ENCODE measurements at regions not wholly inside any gene's neighbourhood (a gene's known extent, or its start where the extent isn't known, plus 50 kb on each side); places are given as distances from the start of the nearest gene placed in this dataset.

DNA sequence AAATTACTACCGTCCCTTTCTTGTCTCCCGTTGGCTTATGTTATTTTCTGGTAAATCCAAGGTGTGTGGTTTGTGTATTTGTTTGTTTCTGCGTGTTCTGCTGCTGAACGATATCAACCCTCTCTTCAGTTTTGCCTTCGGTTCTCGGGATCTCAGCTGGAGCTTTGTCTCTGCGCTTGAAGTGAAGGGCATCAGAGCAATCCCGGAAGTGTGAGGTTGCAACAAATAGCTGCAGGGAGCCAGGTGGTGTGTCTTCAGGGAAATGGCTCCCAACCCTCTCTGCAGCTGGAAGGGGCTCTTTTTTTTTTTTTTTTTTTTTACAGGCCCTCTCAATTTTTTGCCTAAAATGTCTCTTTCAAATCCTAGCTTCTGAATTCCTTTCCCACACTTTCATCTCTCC lies 116.4 kb upstream of the RGMA start:
- no peak for DNase-seq (ENCODE audit: low spot score)

DNA sequence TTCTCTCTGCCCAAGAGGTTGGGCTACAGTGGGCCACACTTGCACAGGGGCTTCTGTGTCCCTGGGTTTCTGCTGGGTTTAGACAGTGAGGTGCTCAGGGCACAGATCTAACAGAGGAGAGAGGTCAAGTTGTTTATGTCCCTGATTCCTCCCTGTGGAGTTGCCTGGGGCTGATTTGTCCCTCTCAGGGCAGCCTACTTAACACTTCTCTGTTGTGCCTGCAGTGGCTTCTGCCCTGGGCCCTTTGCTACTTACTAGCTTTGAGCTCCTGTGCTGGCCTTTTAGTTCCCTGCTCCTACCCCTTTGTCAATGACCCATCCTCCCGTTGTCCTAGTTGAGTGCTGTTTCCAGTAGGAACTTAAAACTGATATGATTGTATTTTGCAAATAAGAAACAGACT lies 114.0 kb upstream of the RGMA start:
- DNase-seq (ENCODE audit: low spot score): no peak

DNA sequence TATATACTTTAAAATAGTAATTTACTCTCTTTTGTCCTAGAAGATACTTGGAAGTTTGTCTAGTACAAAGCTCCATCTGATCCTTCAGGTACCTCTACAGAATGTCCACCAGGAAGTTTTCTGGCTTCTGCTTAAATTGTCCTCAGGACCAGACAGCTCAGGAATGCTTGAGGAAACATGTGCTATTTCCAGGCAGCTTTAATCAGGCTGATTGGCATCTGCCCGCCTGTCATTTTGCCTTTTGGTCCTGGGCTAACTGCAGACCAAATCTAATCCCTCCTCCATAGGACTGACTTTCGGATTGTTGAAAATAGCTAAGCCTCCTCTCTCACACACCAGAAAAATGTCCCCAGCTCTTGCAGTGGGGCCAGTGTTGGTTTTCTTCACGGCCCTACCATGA lies 113.4 kb upstream of the RGMA start:
- no peak for DNase-seq (ENCODE audit: low spot score)

DNA sequence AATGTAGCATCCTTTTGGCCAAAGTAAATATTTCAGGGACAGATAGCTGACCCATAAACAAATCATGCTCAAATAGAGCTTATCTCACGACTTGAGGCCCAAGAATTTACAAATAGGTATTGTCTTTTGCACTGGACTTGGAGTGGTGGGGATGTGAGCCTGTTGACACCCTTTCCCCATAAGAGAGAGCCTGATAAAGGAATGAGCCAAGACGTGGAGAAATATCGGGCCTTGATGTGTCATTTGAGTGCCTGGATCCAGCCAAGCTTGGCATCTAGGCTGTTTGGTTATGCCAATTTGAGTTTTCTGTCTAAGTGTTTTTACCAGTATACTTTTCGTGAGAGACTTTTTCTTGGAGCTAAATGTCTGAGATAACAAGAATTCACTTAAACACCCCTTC lies 112.9 kb upstream of the RGMA start:
- no peak for DNase-seq (ENCODE audit: low spot score)

DNA sequence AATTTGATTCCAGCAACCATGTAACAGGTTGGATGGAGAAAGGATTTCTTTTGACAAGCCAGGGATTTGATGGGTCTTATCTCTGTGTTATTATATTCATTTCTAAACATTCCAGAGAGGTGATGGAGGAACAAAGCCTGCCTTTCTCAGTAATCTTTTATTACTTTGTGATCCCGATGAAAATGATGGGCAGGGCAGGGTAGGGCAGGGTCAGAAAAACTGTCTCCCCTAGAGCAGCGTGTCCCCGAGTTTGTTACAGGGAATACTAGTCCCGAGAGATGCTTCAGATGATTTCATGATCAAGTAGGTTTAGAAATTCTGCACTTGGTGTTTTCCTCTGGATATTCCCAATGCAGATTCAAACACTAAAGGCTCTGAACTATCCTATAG lies 111.8 kb upstream of the RGMA start:
- no peak for DNase-seq (ENCODE audit: low spot score)

DNA sequence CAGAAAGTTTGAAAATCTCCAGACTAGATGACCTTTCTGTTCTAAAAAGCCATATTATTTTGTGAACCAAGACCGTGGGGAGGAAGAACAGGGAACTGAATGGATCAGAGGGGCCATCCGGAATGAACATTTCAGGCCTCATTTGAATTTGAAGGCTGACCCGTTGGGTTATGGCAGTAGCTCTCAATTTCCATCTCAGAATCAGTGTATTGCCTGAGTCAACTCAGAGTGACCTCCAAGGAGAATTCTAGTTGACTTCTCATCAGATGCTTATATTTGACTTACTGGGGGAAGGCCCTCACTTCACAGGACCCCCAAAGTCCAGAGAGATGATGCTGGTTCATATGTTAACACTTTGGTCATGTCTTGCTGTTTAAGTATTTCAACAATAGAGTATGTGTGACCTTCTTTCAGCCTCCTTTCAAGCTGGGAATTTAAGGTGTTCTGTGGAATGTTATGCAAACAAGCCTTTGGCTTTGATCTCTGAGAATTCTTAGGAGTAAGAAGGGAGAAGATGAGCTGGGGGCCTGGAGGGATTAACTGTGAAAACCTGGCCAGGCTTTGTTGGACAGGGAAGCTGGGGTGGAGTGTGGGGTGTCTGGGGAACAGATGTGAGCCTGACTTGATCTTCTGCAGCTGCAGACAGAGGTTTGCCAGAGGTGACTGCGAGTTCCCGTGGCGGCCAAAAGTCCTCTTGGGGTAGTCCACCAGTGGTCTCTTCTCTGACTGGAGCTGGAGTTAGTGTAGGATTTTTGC lies 111.2 kb upstream of the RGMA start:
- DNase-seq (ENCODE audit: low spot score): no peak

DNA sequence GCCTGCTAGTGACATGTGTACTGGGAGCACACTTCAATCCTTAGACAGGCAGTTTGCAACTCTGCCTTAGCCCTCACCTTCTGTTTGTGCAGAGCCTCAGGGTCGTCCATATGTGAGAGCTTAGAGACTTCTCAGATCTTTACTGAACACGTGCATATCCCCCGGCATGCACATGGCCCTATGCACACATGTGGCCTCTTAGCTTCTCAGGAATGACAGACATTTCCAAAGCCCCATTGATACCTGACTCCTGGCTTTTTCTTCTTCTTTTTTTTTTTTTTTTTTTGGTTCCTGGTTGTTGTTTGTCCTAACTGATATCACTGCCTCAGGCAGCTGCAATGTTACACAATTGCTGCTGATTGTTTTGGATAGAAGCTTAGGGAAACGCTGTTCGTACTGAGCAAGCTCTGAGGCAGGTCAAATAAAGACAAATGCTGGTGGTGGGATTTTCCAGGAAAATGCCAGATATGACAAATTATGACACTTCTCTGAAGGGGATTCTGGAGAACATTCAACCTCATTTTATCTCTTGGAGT lies 107.2 kb upstream of the RGMA start:
- DNase-seq (ENCODE audit: low spot score): no peak

DNA sequence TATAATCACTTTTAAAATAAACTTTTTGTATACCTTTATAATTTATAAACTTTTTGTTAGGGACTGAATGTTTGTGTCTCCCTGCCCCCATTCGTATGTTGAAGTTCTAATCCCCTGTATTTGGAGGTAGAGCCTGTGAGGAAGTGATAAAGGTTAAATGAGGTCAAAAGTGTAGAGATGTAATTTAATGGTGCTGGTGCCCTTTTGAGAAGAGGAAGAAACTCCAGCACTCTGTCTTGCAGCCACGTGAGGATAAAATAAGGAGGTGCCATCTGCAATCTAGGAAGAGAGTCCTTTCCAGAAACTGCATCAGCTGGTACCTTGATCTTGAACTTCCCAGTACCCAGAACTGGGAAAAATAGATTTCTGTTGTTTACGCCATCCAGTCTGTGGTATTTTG lies 106.1 kb upstream of the RGMA start:
- DNase-seq (ENCODE audit: low spot score): no peak

DNA sequence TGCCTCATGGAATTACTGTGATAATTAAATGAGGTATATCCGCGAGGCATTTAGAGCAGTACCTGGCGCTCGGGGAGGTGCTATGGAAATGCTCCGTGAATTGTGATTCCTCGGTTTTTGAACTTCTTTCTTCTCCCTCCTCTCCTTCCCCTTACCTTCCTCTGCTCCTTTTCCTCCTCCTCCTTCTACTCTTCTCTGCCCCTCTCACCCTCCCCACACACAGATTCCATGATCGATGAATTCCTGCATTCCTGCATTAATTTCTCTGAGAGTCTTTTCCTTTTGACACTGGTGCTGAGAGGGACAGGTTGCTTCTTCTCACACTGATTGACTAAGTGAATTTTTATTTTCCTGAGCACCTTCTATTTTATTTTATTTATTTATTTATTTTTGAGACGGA lies 101.2 kb upstream of the RGMA start:
- DNase-seq (ENCODE audit: low spot score): no peak

DNA sequence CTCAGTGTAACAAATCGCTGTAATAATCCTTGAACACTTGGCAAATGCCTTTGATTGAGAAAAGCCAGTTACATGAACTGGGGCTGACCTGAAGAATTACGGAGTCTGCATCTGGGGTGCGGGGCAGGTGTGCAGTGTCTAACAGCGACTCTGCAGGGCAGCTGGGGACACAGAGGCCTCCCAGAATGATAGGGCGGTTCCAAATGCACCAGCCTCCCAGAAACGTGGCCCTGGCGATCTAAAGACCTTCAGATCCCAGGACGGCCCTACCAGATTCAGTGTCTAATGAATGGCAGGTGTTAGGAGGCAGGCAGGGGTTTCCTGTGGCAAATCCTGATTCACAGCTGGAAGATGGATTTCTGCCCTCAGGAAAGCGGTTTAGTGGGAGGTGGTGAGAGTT lies 100.5 kb upstream of the RGMA start:
- DNase-seq (ENCODE audit: low spot score): no peak

DNA sequence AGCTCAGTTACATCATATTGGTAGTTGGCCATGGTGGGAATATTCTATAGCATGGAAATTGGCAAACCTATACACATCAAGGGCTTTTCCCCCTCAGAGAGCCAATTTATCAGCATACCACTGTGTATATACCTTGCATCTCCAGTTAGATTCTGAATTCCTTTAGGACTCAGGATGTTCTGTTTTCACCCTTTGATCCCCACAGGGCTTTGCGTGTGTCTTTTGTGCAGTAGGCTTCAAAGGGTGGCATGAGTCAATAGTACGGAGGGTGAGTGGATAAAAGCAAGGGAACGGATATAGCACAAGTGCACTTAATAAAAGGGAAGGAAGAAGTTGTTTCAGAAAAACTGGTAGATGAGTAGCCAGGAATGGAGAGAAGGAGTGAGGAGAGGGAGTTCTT lies 99.2 kb upstream of the RGMA start:
- no peak for DNase-seq (ENCODE audit: low spot score)

DNA sequence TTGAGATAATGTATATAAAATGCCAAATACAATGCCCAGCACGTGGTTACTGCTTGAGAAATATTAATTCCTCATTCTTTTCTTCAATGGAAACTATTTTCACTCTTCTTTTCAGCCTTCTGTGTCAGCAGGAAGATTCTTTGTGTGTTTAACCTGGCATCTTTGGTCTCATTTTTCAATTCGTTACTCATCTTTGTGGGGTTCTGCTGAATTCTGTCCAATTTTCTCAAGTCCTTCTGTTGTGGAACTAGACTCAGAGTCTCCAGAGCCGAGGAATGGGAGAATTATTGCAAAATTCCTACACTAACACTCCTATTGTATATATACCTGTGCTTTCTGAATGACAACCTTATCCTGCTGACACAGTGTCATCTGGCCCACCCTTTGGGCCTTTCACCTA lies 96.8 kb upstream of the RGMA start:
- no peak for DNase-seq (ENCODE audit: low spot score)

DNA sequence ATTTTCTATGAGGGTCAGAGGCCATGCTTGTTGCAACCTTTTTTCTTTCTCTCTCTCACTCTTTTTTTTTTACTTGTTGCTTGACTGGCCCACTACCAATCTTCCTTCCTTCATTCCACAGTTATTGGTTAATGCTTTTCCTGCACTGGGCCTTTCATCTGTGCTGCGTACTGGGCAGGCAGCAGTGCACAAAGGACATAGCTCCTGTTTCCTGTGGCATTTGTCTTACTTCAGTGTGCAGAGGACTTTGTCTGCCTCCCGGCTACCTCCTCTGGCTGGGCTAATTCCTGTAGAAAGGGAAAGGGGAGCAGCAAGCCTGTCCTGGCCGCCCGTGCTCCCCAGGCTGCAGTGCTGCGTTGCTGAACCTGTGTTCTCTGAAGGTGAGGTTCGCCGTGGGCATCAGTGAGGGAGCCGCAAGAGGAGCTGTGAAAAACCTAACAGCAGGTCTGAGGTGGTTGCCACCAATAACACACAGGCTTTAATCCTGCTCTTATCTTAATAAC lies 93.7 kb upstream of the RGMA start:
- DNase-seq (ENCODE audit: low spot score): no peak

DNA sequence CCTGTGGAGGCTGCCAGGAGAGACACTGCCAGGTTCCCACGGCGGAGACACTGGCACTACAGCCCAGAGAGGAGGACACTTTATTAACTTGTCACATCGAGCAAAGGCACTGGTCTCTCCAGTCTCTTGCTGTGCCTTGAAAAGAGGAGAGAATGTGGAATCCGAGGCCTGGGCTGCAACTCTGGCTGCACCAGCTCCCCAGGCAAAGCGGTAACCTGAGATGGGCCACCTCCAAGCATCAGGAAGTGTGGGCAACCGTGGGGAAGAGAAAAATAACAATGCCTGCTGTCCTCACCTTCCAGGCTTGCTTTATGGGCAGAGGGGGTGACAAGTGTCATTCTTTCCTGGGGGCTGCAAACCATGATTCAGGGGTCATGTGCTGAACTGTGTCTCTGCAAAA lies 91.6 kb upstream of the RGMA start:
- no peak for DNase-seq (ENCODE audit: low spot score)

DNA sequence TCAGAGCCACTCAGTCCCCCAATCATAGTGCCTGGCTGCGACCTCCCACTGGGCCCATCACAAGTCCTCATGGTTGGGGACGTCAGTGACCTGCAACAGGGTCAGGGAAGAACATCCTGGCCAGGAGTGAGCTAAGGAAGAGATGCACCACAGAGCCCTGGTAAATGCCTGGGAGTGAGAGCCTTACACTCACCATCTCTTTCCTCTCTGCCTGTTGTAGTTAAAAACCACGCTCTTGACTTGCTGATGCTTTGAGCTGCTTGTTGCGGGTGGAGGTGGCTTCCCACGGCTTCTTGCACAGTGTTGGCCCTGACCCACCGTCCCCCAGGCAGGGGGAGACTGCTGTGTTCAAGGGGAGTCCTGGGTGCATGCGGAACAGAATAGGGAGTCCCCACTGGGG lies 91.1 kb upstream of the RGMA start:
- DNase-seq (ENCODE audit: low spot score): no peak

DNA sequence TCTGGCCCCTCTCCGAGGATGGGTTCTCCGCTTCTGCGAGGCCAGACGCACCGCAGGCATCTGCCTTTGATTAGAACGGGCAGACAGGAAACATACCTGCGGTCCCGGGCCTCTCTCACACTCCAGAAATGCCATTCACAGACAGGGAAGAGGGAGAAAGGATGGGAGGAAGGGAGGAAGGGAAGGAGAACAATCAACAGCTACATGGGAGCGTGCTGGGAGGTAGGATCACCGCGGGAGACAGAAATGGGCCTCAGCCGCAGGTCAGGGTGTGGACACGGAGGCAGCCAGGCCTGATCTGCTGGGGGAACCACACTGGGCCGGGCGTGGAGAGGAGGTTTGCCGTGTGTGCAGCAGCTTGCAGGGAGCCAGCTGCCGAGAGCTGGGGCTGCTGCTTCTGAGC lies 90.7 kb upstream of the RGMA start:
- DNase-seq (ENCODE audit: low spot score): no peak

DNA sequence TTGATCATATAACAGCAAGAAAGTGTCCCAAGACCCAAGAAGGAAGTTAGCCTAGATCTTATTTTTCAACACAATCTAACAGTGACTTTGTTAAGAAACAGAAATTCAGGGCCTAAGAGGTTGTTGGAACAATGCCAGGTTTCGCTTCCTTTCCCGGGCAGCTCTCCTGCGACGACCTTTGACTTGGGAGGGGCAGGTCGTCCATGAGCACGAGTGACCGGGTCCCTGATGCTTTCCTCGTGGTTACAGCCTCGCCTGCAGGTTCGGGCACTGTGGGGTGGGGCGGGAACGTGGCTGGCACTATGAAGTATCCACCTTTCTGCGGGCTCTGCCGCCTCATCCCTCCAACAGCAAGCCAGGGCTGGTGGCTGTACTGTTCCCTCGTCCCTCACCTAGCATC lies 90.1 kb upstream of the RGMA start:
- DNase-seq (ENCODE audit: low spot score): peak; percentile 51

DNA sequence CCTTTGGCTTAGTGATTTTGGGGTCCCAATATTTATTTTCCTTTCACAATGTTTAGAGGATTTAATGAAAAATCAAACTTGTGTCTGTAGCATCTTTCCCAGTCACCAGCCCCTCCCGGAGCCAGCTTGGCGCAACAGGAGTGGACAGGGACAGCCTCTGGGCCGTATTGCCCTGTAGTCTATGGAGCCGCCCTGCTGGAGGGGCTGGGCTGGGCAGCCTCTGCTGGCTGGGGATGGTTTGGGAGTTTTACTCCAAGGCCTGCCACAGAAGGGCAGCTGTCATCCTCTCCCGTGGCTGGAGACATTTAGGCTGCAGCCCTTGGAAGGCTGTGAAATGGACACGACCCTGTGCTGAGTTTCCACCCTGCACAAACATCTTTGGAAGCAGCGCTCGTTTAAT lies 89.4 kb upstream of the RGMA start:
- DNase-seq (ENCODE audit: low spot score): no peak

DNA sequence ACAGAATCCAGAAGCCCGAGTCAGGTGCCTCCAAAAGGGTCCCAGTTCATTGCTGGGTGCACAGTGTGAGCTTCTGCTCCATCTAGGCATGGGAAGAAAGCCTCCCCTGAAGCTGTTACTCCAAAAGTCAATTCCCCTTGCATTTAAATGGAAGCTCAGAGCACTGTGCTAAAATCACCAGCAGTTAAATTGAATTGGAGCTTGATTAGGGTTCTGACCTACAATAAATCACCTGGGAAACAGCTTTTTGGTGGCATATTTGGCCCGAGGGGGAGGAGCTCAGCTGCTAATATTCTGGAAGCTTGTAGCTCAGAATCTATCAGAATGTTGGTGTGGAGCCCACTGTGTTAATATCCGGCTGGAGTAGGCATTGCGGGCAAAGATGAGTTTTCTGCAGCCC lies 87.1 kb upstream of the RGMA start:
- DNase-seq (ENCODE audit: low spot score): no peak

DNA sequence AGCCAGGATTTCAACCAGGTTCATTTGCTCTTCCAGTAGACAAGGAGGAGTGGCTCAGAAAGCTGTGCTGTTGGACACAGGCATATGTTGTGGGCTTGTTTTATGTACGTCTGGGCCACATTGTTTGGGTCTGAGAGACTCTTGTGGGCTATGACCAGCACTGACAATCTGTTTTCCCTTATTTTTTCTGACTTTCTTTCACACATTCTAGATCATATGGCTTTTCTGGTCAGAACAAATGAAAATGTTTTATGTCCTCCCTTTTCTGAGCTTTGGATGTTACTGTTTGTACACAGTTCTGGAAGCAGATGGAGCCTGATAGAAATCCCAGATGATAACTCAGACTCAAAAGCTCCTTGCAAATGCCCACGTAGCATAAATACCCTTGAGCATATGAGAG lies 85.8 kb upstream of the RGMA start:
- DNase-seq (ENCODE audit: low spot score): no peak

DNA sequence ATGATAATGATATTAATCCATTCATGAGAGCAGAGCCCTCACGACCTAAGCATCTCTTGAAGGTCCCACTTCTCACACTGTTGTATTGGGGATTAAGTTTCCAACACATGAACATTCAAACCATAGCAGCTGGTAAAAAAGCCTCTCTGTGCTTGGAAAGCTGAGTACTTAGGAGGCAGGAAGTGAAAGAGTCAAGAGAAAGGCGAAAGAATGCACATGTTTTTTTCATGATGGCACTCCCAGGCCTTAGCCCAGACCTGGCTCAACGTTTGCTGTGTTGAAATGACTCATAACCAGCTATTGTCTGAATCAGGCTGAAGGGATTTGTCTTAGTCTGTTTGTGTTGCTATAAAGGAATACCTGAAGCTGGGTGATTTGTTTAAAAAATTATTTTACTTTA lies 84.4 kb upstream of the RGMA start:
- no peak for DNase-seq (ENCODE audit: low spot score)

DNA sequence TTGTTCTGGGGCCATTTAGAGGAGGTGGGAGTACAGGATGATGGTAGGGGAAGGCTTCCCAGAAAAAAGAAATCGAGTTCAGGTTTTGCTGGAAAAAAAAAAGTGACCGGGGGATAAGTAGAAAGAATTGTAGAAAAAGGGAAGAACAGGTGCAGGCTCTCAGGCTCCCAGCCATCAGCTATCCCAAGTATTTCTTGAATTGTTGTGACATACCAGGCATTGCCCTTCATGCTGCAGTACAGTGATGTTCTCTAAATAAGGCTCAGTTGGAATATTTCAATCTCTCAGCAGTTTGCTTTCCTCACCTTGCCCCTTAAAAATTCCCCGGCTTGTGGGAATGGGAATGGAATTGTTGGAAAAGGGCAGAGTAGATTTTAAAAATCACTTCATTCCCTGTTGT lies 82.5 kb upstream of the RGMA start:
- DNase-seq (ENCODE audit: low spot score): no peak

DNA sequence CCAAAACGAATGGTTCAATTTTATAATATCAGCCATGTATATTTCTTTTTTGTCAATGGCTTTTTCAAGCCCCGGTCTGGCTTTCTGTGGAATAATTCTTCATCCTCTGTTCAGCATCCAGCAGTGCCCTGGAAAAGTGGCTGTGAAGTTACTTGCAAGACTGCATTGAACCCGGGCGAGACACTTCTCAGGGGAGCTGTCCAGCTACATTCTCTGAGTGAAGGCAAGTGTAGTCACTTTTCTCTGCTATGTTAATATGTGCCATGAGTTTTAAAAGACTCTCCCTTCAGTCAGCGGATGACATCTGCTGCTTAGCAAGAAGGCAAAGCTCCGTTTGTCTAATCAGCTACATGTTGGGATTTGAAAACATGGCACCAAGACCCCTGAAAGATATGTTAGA lies 81.3 kb upstream of the RGMA start:
- DNase-seq (ENCODE audit: low spot score): no peak

DNA sequence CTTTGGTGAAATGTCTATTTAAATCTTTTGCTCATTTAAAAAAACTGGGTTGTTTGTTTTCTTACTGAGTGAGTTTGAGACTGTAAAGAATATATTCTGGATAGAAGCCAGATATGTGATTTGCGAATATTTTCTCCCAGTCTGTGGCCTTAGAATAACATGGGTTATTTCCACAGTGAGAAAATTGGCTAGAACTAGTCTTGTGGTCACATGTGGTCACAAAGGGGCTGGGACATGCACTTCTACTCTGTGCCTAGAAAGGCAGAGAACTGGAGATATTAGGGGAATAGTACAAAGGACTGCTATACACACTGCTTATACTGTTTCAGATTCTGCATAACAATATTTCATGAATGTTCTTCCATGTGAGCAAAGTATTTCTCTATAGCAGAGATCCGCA lies 79.9 kb upstream of the RGMA start:
- DNase-seq (ENCODE audit: low spot score): no peak
